ENCODE measurements at regions not wholly inside any gene's neighbourhood (a gene's known extent, or its start where the extent isn't known, plus 50 kb on each side); places are given as distances from the start of the nearest gene placed in this dataset.

GRCh38 chr16:85527042-85527766, 85.9 kb upstream of the GSE1 start:
- Histone ChIP-seq H3K36me3 (ENCODE audit: control insufficient read depth, insufficient read depth, low read length) (no peaks in the 10 kb centered on the region), H3K4me3 (ENCODE audit: low read depth, low read length) (no peak overlapping the region), H3K9me3 (ENCODE audit: control insufficient read depth in 2 of 2, low read length in 2 of 2) (no peaks in the 10 kb centered on the region), H3K27me3 (ENCODE audit: control insufficient read depth, insufficient read depth, low read length) (no peaks in the 10 kb centered on the region), H3K4me1 (ENCODE audit: control insufficient read depth, insufficient read depth, low read length, poor library complexity, severe bottlenecking) (no peaks in the 10 kb centered on the region), H3K27ac (ENCODE audit: insufficient read depth, low read length, poor library complexity, severe bottlenecking) (no peak overlapping the region)
- H3K9me3 Mint-ChIP-seq, result no peaks in the 10 kb centered on the region
- H3K27me3 Mint-ChIP-seq, result no peaks in the 10 kb centered on the region
- H3K4me3 Mint-ChIP-seq, result no peak overlapping the region
- no peaks in the 10 kb centered on the region for H3K4me1 Mint-ChIP-seq
- no peak overlapping the region for H3K27ac Mint-ChIP-seq
- H3K36me3 Mint-ChIP-seq, result no peaks in the 10 kb centered on the region
- ATAC-seq (ENCODE audit: low read depth in 2 of 2) (peak in 1 of 2 donors; percentile 13), DNase-seq (no peak)

- H3K4me1 ChIP-seq (ENCODE audit: control insufficient read depth, insufficient read depth, low read length, poor library complexity, severe bottlenecking), result no peaks in the 10 kb centered on the region
- Mint-ChIP-seq H3K36me3 (no peaks in the 10 kb centered on the region), H3K4me3 (no peak overlapping the region), H3K27me3 (no peaks in the 10 kb centered on the region), H3K9me3 (no peaks in the 10 kb centered on the region), H3K4me1 (no peaks in the 10 kb centered on the region), H3K27ac (no peak overlapping the region)
- ATAC-seq (ENCODE audit: low read depth in 2 of 2), result no peak
- no peaks in the 10 kb centered on the region for H3K27me3 ChIP-seq (ENCODE audit: control insufficient read depth, insufficient read depth, low read length)
- no peak overlapping the region for H3K27ac ChIP-seq (ENCODE audit: insufficient read depth, low read length, poor library complexity, severe bottlenecking)
- no peak overlapping the region for H3K4me3 ChIP-seq (ENCODE audit: low read depth, low read length)
- H3K36me3 ChIP-seq (ENCODE audit: control insufficient read depth, insufficient read depth, low read length), result no peaks in the 10 kb centered on the region
- H3K9me3 ChIP-seq (ENCODE audit: control insufficient read depth in 2 of 2, low read length in 2 of 2), result no peaks in the 10 kb centered on the region
- DNase-seq, result no peak
Observed at GRCh38 chr16:85527767-85528297, 85.3 kb upstream of the GSE1 start.

- DNase-seq (peak in 1 of 3 donors; percentile 7), ATAC-seq (ENCODE audit: low read depth in 2 of 2) (no peak)
- H3K27me3 ChIP-seq (ENCODE audit: control insufficient read depth, insufficient read depth, low read length), result no peaks in the 10 kb centered on the region
- H3K9me3 Mint-ChIP-seq, result no peaks in the 10 kb centered on the region
- H3K27ac ChIP-seq (ENCODE audit: insufficient read depth, low read length, poor library complexity, severe bottlenecking), result no peak overlapping the region
- no peak overlapping the region for H3K4me3 Mint-ChIP-seq
- H3K4me3 ChIP-seq (ENCODE audit: low read depth, low read length), result no peak overlapping the region
- H3K36me3 Mint-ChIP-seq, result no peaks in the 10 kb centered on the region
- H3K27me3 Mint-ChIP-seq, result no peaks in the 10 kb centered on the region
- peak overlapping the region in 2 of 3 donors; percentile 67 to 85 for H3K27ac Mint-ChIP-seq
- no peaks in the 10 kb centered on the region for H3K4me1 ChIP-seq (ENCODE audit: control insufficient read depth, insufficient read depth, low read length, poor library complexity, severe bottlenecking)
- no peaks in the 10 kb centered on the region for H3K4me1 Mint-ChIP-seq
- H3K9me3 ChIP-seq (ENCODE audit: control insufficient read depth in 2 of 2, low read length in 2 of 2), result no peaks in the 10 kb centered on the region
- no peaks in the 10 kb centered on the region for H3K36me3 ChIP-seq (ENCODE audit: control insufficient read depth, insufficient read depth, low read length)
Observed at GRCh38 chr16:85528528-85529387, 84.4 kb upstream of the GSE1 start.

GRCh38 chr16:85529489-85530369, 83.4 kb upstream of the GSE1 start:
- DNase-seq, result no peak
- H3K27me3 ChIP-seq (ENCODE audit: control insufficient read depth, insufficient read depth, low read length), result no peaks in the 10 kb centered on the region
- H3K36me3 Mint-ChIP-seq, result no peaks in the 10 kb centered on the region
- H3K36me3 ChIP-seq (ENCODE audit: control insufficient read depth, insufficient read depth, low read length), result no peaks in the 10 kb centered on the region
- no peak overlapping the region for H3K27ac Mint-ChIP-seq
- no peaks in the 10 kb centered on the region for H3K9me3 ChIP-seq (ENCODE audit: control insufficient read depth in 2 of 2, low read length in 2 of 2)
- H3K4me3 Mint-ChIP-seq, result peak overlapping the region in 1 of 4 donors; percentile 38
- ATAC-seq (ENCODE audit: low read depth in 2 of 2), result no peak
- no peaks in the 10 kb centered on the region for H3K4me1 ChIP-seq (ENCODE audit: control insufficient read depth, insufficient read depth, low read length, poor library complexity, severe bottlenecking)
- H3K9me3 Mint-ChIP-seq, result no peaks in the 10 kb centered on the region
- H3K4me3 ChIP-seq (ENCODE audit: low read depth, low read length), result no peak overlapping the region
- H3K27ac ChIP-seq (ENCODE audit: insufficient read depth, low read length, poor library complexity, severe bottlenecking), result no peak overlapping the region
- no peaks in the 10 kb centered on the region for H3K4me1 Mint-ChIP-seq
- no peaks in the 10 kb centered on the region for H3K27me3 Mint-ChIP-seq

- Mint-ChIP-seq H3K9me3 (no peaks in the 10 kb centered on the region), H3K4me1 (no peaks in the 10 kb centered on the region), H3K27ac (no peak overlapping the region), H3K4me3 (no peak overlapping the region), H3K36me3 (no peaks in the 10 kb centered on the region), H3K27me3 (no peaks in the 10 kb centered on the region)
- no peaks in the 10 kb centered on the region for H3K4me1 ChIP-seq (ENCODE audit: control insufficient read depth, insufficient read depth, low read length, poor library complexity, severe bottlenecking)
- H3K36me3 ChIP-seq (ENCODE audit: control insufficient read depth, insufficient read depth, low read length), result no peaks in the 10 kb centered on the region
- H3K9me3 ChIP-seq (ENCODE audit: control insufficient read depth in 2 of 2, low read length in 2 of 2), result no peaks in the 10 kb centered on the region
- no peaks in the 10 kb centered on the region for H3K27me3 ChIP-seq (ENCODE audit: control insufficient read depth, insufficient read depth, low read length)
- no peak for ATAC-seq (ENCODE audit: low read depth in 2 of 2)
- H3K4me3 ChIP-seq (ENCODE audit: low read depth, low read length), result no peak overlapping the region
- no peak for DNase-seq
- no peak overlapping the region for H3K27ac ChIP-seq (ENCODE audit: insufficient read depth, low read length, poor library complexity, severe bottlenecking)
Observed at GRCh38 chr16:85530370-85530739, 82.8 kb upstream of the GSE1 start.

- Histone ChIP-seq H3K27me3 (ENCODE audit: control insufficient read depth, insufficient read depth, low read length) (no peaks in the 10 kb centered on the region), H3K27ac (ENCODE audit: insufficient read depth, low read length, poor library complexity, severe bottlenecking) (no peak overlapping the region), H3K4me1 (ENCODE audit: control insufficient read depth, insufficient read depth, low read length, poor library complexity, severe bottlenecking) (no peaks in the 10 kb centered on the region), H3K9me3 (ENCODE audit: control insufficient read depth in 2 of 2, low read length in 2 of 2) (no peaks in the 10 kb centered on the region), H3K36me3 (ENCODE audit: control insufficient read depth, insufficient read depth, low read length) (no peaks in the 10 kb centered on the region), H3K4me3 (ENCODE audit: low read depth, low read length) (no peak overlapping the region)
- no peak overlapping the region for H3K4me3 Mint-ChIP-seq
- DNase-seq, result no peak
- H3K27ac Mint-ChIP-seq, result no peak overlapping the region
- no peaks in the 10 kb centered on the region for H3K36me3 Mint-ChIP-seq
- H3K9me3 Mint-ChIP-seq, result no peaks in the 10 kb centered on the region
- no peak for ATAC-seq (ENCODE audit: low read depth in 2 of 2)
- peaks cover 0 to 2% (median 0%) of the 10 kb centered on the region in 4 donors for H3K4me1 Mint-ChIP-seq
- no peaks in the 10 kb centered on the region for H3K27me3 Mint-ChIP-seq
Observed at GRCh38 chr16:85531516-85531915, 81.6 kb upstream of the GSE1 start.

GRCh38 chr16:85532147-85532546, 81.0 kb upstream of the GSE1 start:
- Mint-ChIP-seq H3K27me3 (no peaks in the 10 kb centered on the region), H3K9me3 (no peaks in the 10 kb centered on the region), H3K4me1 (peaks cover 0 to 2% (median 0%) of the 10 kb centered on the region in 4 donors), H3K36me3 (no peaks in the 10 kb centered on the region), H3K27ac (no peak overlapping the region), H3K4me3 (no peak overlapping the region)
- H3K9me3 ChIP-seq (ENCODE audit: control insufficient read depth in 2 of 2, low read length in 2 of 2), result no peaks in the 10 kb centered on the region
- H3K27ac ChIP-seq (ENCODE audit: insufficient read depth, low read length, poor library complexity, severe bottlenecking), result no peak overlapping the region
- DNase-seq (no peak), ATAC-seq (ENCODE audit: low read depth in 2 of 2) (no peak)
- H3K36me3 ChIP-seq (ENCODE audit: control insufficient read depth, insufficient read depth, low read length), result no peaks in the 10 kb centered on the region
- no peak overlapping the region for H3K4me3 ChIP-seq (ENCODE audit: low read depth, low read length)
- no peaks in the 10 kb centered on the region for H3K27me3 ChIP-seq (ENCODE audit: control insufficient read depth, insufficient read depth, low read length)
- H3K4me1 ChIP-seq (ENCODE audit: control insufficient read depth, insufficient read depth, low read length, poor library complexity, severe bottlenecking), result no peaks in the 10 kb centered on the region

Data from CD4-positive, CD25-positive, alpha-beta regulatory T cell (primary cell).